ENCODE measurements at regions not wholly inside any gene's neighbourhood (a gene's known extent, or its start where the extent isn't known, plus 50 kb on each side); places are given as distances from the start of the nearest gene placed in this dataset.

DNA sequence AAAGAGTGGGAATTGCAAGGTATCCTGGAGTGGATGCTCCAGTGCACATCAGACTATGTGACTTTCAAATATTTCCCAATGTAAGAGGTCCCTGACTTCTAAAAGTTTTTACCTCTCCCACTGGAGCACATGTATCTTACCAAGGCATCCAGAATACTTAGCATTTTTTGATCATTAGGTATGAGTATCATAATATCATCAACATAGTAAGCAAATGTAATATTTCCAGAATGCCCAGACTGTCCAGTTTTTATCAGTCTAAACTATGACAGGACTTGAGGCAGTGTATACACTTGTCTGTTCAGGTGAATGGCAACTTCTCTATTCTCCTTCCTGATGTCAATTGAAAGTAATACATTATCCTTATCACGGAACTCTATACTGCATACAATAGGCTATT lies 924.6 kb upstream of the GJE1 start:
- DNase-seq = no peak
- TF ChIP-seq, protein P1, sequence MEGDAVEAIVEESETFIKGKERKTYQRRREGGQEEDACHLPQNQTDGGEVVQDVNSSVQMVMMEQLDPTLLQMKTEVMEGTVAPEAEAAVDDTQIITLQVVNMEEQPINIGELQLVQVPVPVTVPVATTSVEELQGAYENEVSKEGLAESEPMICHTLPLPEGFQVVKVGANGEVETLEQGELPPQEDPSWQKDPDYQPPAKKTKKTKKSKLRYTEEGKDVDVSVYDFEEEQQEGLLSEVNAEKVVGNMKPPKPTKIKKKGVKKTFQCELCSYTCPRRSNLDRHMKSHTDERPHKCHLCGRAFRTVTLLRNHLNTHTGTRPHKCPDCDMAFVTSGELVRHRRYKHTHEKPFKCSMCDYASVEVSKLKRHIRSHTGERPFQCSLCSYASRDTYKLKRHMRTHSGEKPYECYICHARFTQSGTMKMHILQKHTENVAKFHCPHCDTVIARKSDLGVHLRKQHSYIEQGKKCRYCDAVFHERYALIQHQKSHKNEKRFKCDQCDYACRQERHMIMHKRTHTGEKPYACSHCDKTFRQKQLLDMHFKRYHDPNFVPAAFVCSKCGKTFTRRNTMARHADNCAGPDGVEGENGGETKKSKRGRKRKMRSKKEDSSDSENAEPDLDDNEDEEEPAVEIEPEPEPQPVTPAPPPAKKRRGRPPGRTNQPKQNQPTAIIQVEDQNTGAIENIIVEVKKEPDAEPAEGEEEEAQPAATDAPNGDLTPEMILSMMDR (IDR thresholded peaks at IDR 0.05) = no peak
- no peak for TF ChIP-seq POLR2A (IDR thresholded peaks at IDR 0.05)
- WGBS, 4 donors = 61 to 81% (median 73%) methylated on average over 1 of the region's 1 CpG
- H3K36me3 ChIP-seq (replicated peaks in 1 of 2) = no peaks in the 10 kb centered on the region
- no peaks in the 10 kb centered on the region for H3K27me3 ChIP-seq
- intact Hi-C loops (cut with DNase I) = no loop called here
- no peaks in the 10 kb centered on the region for H3K9me3 ChIP-seq (replicated peaks in 1 of 3)
- H3K4me3 ChIP-seq = no peak overlapping the region
- H3K4me1 ChIP-seq (replicated peaks in 1 of 2) = no peaks in the 10 kb centered on the region
- no peak overlapping the region for H3K27ac ChIP-seq

DNA sequence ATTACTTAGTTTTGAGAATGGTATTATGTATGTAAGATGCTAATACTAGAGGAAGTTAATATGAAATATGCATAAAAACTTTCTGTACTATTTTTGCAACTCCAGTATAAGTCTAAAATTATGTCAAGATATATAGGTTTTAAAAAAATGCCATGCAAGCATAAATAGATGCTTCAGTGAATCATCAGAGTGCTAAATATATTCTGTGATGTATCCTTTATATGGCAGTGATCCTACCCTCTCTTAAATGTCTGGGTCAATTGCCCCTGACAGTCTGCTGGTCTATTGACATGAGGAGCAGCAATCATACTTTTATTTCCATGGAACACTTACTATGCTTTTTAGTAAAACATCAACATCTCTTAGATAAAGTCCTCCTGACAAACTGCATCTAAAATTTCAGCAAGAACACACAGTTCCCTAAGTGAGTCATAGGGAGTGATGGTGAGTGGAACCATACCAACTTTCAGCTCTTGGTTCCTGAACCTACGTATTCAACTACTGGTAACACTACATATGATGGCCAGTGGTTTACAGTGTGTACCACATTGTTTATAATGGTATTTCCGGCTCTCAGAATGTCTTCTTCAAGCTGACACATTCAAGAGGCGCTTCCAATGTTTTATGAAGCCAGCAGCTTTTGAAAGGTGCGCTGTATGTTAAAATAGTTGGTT lies 928.7 kb upstream of the GJE1 start:
- no peaks in the 10 kb centered on the region for H3K27me3 ChIP-seq
- 78 to 92% (median 87%) methylated on average over 4 of the region's 4 CpGs for WGBS, 4 donors
- H3K9me3 ChIP-seq (replicated peaks in 1 of 3) = no peaks in the 10 kb centered on the region
- H3K27ac ChIP-seq = no peak overlapping the region
- TF ChIP-seq, protein P1 (IDR thresholded peaks at IDR 0.05) = no peak
- TF ChIP-seq POLR2A (IDR thresholded peaks at IDR 0.05) = no peak
- DNase-seq = no peak
- H3K36me3 ChIP-seq (replicated peaks in 1 of 2) = no peaks in the 10 kb centered on the region
- no peaks in the 10 kb centered on the region for H3K4me1 ChIP-seq (replicated peaks in 1 of 2)
- intact Hi-C loops (cut with DNase I) = no loop called here
- no peak overlapping the region for H3K4me3 ChIP-seq

DNA sequence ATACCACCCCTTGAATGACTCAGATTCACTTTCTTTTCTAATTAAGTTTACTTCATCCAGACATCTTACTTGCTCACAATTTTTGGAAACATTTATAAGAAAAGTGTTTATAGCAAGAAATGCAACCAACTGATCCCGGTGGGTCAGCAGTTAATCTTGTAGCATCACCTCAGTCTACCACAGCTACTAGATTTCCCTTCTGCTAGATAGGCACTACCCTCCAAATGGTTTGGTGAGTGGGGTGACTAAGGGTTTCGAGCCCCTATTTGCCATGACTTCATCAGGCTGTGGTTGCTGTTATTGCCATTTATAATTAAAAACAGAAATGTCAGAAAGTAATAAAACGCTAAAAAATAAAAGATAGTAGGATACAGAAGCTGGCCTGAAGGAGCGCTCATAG lies 930.1 kb upstream of the GJE1 start:
- Histone ChIP-seq H3K27me3 (no peaks in the 10 kb centered on the region), H3K9me3 (replicated peaks in 1 of 3) (no peaks in the 10 kb centered on the region), H3K27ac (no peak overlapping the region), H3K4me1 (replicated peaks in 1 of 2) (no peaks in the 10 kb centered on the region), H3K4me3 (no peak overlapping the region), H3K36me3 (replicated peaks in 1 of 2) (no peaks in the 10 kb centered on the region)
- WGBS, 4 donors = 85 to 90% (median 86%) methylated on average over 4 of the region's 4 CpGs
- TF ChIP-seq, protein P1 (IDR thresholded peaks at IDR 0.05) = no peak
- no peak for TF ChIP-seq POLR2A (IDR thresholded peaks at IDR 0.05)
- no peak for DNase-seq
- intact Hi-C loops (cut with DNase I) = no loop called here

- no peak for DNase-seq
- no peak overlapping the region for H3K27ac ChIP-seq
- H3K9me3 ChIP-seq (replicated peaks in 1 of 3) = no peaks in the 10 kb centered on the region
- no peak overlapping the region for H3K4me3 ChIP-seq
- H3K36me3 ChIP-seq (replicated peaks in 1 of 2) = no peaks in the 10 kb centered on the region
- 58 to 67% (median 61%) methylated on average over 1 of the region's 1 CpG for WGBS, 4 donors
- intact Hi-C loops (cut with DNase I) = no loop called here
- no peaks in the 10 kb centered on the region for H3K27me3 ChIP-seq
- no peak for TF ChIP-seq POLR2A (IDR thresholded peaks at IDR 0.05)
- TF ChIP-seq, protein P1 (IDR thresholded peaks at IDR 0.05) = no peak
- H3K4me1 ChIP-seq (replicated peaks in 1 of 2) = no peaks in the 10 kb centered on the region
These were observed 933.7 kb upstream of the GJE1 start for GRCh38 chr6:141199074-141199473.
